ENCODE measurements at regions not wholly inside any gene's neighbourhood (a gene's known extent, or its start where the extent isn't known, plus 50 kb on each side); places are given as distances from the start of the nearest gene placed in this dataset.

DNA sequence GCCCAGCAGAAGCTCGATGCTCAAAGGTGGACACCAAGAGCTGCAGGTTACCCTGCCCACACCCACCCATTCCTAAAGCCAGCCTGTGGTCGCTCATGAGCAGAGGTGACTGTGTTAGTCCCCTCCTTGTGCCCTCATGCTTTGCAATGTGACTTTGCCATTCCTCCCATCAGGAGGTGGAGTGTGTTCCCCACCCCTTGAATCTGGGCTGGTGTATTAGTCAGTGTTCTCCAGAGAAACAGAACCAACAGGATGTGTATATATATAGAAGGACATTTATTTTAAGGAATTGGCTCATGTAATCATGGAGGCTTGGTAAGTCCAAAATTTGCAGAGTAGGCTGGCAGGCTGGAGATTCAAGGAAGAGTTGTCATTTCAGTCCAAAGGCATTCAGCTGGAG is 54.4 kb upstream of the RNF24 start:
- DNase-seq, result peak; percentile 51

DNA sequence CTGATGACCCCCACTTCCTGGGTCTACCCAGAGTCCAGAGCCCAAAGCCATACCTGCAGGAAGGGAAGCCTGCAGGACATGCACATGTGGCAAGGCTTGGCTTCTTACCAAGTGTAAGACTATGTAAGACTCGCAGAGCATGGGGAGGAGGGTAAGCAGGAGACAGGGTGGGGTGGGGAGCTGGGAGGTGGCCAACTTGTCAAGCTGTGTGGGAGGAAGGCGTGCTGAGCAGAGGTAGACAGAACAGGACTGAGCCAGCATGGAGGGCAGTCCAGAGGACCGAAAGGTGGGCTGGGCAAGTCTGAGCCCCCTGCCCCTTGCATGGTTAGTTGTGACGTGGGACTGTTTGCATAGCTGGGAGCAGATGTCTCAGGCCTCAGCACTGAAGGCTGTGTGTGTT is 53.4 kb upstream of the RNF24 start:
- DNase-seq, result peak; percentile 52

DNA sequence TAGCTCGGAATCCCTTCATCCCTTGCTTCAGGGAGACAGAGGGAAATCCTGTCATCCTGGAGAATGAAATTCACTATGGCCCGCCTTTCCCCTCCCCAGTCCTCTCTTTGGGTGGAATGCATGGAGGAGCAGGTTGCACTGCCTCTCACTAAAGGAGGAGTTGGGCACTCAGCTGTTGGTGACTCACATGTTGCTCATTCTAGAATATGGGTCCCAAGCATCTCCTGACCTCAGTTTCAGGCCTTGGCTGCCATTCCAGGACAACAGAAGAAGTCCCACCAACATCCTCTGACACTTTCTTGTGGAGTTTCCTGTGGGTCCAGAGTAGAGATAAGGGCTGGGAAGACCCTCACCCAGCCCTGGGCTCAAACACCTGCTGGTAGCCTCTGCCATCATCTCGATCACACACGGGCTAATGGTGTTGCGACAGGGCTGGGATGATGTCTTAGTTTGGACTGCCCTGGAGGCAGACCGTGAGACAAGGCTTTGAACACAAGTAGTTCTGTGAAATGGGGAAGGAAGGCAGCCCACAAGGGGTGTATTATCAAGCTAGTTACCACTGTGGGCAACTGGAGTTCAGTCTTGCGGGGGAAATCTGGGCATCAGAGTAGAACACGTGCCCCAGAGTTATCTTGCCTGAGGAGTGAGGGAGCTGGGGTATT is 52.4 kb upstream of the RNF24 start:
- DNase-seq, result peak; percentile 76

DNA sequence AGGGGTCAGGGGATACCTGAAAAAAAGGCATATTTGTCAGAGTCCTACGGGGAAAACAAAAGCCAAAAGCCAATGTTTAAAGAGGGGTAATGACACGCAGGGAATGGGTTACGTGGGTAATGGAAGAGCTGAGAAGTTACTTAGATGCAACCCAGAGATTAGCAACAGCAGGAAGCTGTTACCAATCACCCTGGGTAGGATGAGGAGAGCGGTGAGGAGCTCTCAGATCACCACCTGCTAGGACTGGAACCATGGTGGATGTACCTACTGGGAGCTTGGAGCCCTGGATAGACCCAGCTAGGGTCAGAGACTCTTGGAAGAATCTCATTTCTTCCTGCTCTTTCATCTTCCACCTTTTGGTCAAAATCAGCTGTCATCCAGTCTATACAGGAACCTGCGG is 51.2 kb upstream of the RNF24 start:
- DNase-seq, result no peak

DNA sequence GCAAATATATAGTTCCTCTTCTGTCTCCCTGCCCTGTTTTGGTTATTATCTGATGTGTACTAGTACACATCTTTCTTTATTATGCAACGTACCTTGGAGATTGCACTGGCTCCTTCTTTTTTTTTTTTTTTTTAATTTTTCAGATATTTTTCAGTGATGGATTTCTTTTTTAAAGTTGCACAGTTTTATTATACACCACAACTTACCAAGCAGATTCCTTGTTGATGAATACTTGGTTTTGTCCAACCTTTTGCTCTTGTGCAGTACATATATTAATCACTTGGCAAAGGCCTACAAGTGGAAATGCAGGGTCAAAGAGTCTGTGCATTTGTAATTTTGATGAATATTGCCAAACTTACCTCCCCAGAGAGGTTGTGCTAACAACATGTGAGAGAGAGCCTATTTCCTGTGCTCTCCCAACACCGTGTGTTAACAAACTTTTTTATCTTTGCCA is 50.1 kb upstream of the RNF24 start:
- peak; percentile 97 for DNase-seq

Data from fibroblast of upper back skin (primary cell).